ENCODE measurements at regions not wholly inside any gene's neighbourhood (a gene's known extent, or its start where the extent isn't known, plus 50 kb on each side); places are given as distances from the start of the nearest gene placed in this dataset.

DNA sequence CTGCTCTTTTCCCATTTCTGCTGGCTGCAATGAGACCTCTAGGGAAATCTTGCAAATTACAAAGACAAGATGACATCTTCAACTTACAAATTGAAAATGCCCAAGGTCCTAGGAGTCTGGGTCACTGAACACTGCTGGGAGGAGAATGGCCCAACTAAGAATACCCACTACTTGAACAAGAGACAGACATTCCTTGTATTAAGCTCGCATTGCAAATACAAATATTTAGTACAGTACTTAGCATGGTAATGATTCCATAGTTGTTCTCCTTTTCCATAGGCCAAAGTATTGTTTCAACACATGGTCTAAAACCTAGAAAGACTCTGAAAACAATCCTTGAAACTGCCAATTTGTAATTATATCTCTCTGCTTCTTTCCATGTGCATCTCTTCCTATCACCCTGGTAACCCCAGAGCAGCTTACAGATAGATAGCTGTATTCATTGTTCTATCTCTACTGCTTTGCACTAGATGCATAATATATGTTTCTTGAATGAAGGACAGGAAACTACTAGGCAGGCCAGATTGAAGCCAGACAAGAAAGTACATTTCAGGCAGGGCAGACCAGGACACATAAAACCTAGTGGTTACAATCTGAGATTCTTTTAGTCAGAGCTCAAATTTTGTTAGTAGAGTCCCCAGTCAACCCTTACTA lies 1545.7 kb upstream of the TENM4 start:
- no peak for ATAC-seq
- H3K36me3 ChIP-seq (ENCODE audit: control insufficient read depth, insufficient read depth, low read length): no peaks in the 10 kb centered on the region
- H3K27me3 ChIP-seq (ENCODE audit: control insufficient read depth, insufficient read depth, low read length): no peaks in the 10 kb centered on the region
- TF ChIP-seq, protein P1, sequence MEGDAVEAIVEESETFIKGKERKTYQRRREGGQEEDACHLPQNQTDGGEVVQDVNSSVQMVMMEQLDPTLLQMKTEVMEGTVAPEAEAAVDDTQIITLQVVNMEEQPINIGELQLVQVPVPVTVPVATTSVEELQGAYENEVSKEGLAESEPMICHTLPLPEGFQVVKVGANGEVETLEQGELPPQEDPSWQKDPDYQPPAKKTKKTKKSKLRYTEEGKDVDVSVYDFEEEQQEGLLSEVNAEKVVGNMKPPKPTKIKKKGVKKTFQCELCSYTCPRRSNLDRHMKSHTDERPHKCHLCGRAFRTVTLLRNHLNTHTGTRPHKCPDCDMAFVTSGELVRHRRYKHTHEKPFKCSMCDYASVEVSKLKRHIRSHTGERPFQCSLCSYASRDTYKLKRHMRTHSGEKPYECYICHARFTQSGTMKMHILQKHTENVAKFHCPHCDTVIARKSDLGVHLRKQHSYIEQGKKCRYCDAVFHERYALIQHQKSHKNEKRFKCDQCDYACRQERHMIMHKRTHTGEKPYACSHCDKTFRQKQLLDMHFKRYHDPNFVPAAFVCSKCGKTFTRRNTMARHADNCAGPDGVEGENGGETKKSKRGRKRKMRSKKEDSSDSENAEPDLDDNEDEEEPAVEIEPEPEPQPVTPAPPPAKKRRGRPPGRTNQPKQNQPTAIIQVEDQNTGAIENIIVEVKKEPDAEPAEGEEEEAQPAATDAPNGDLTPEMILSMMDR (IDR thresholded peaks at IDR 0.05): no peak
- CTCF ChIA-PET: no interaction called here
- in situ Hi-C loops (cut with HindIII; ENCODE audit: low pct_unique_long_range_greater_than_20kb, low sequenced_read_pairs) (no loop called here), intact Hi-C loops (cut with micrococcal nuclease; ENCODE audit: unreplicated experiment) (no loop called here)
- no peak overlapping the region for H3K4me3 ChIP-seq (ENCODE audit: low read depth in 2 of 2, low read length in 2 of 2)
- DNase-seq (ENCODE audit: low read depth, low spot score): no peak
- no TSS peak for BruUV-seq (replicated peaks)
- H3K27ac ChIP-seq (ENCODE audit: low read length): no peak overlapping the region
- H3K4me1 ChIP-seq (ENCODE audit: control insufficient read depth, insufficient read depth, low read length): no peaks in the 10 kb centered on the region
- POLR2A ChIA-PET: no interaction called here
- no peaks in the 10 kb centered on the region for H3K9me3 ChIP-seq (ENCODE audit: control insufficient read depth, insufficient read depth, low read depth, low read length)

DNA sequence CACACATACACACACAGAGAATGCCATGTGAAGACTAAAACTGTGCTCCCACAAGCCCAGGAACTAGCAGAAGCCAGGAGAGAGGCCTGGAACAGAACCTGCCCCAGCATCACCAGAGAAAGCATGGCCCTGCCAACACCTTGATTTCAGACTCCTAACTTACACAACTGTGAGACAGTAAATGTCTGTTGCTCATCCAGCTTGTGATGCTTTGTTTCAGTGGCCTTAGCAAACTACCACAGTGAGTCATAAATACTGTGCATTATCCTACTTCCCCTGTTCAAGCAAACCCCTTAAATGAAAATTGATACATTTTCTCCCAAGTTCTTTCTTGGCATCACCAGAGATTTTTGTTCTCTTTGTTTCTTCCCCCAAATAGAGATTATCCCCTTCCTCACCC lies 1539.4 kb upstream of the TENM4 start:
- in situ Hi-C loops (cut with HindIII; ENCODE audit: low pct_unique_long_range_greater_than_20kb, low sequenced_read_pairs) (no loop called here), intact Hi-C loops (cut with micrococcal nuclease; ENCODE audit: unreplicated experiment) (no loop called here)
- POLR2A ChIA-PET: no interaction called here
- CTCF ChIA-PET: no interaction called here
- TF ChIP-seq, protein P1 (IDR thresholded peaks at IDR 0.05): no peak
- TF ChIP-seq SIN3A (IDR thresholded peaks at IDR 0.05; ENCODE audit: borderline replicate concordance, insufficient read depth, low read depth, low read length): no peak
- TF ChIP-seq, protein P2, sequence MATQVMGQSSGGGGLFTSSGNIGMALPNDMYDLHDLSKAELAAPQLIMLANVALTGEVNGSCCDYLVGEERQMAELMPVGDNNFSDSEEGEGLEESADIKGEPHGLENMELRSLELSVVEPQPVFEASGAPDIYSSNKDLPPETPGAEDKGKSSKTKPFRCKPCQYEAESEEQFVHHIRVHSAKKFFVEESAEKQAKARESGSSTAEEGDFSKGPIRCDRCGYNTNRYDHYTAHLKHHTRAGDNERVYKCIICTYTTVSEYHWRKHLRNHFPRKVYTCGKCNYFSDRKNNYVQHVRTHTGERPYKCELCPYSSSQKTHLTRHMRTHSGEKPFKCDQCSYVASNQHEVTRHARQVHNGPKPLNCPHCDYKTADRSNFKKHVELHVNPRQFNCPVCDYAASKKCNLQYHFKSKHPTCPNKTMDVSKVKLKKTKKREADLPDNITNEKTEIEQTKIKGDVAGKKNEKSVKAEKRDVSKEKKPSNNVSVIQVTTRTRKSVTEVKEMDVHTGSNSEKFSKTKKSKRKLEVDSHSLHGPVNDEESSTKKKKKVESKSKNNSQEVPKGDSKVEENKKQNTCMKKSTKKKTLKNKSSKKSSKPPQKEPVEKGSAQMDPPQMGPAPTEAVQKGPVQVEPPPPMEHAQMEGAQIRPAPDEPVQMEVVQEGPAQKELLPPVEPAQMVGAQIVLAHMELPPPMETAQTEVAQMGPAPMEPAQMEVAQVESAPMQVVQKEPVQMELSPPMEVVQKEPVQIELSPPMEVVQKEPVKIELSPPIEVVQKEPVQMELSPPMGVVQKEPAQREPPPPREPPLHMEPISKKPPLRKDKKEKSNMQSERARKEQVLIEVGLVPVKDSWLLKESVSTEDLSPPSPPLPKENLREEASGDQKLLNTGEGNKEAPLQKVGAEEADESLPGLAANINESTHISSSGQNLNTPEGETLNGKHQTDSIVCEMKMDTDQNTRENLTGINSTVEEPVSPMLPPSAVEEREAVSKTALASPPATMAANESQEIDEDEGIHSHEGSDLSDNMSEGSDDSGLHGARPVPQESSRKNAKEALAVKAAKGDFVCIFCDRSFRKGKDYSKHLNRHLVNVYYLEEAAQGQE (IDR thresholded peaks at IDR 0.05; ENCODE audit: insufficient read depth in 1 of 2, low read depth in 2 of 2, low read length in 1 of 2): no peak
- no peak for TF ChIP-seq POLR2AphosphoS5 (IDR thresholded peaks at IDR 0.05; ENCODE audit: low read depth, low read length)
- no peak for TF ChIP-seq TCF7L2 (IDR thresholded peaks at IDR 0.05; ENCODE audit: low read depth, low read length)
- Histone ChIP-seq H3K4me3 (ENCODE audit: low read depth in 2 of 2, low read length in 2 of 2) (no peak overlapping the region), H3K4me1 (ENCODE audit: control insufficient read depth, insufficient read depth, low read length) (no peaks in the 10 kb centered on the region), H3K27ac (ENCODE audit: low read length) (no peak overlapping the region), H3K27me3 (ENCODE audit: control insufficient read depth, insufficient read depth, low read length) (no peaks in the 10 kb centered on the region), H3K36me3 (ENCODE audit: control insufficient read depth, insufficient read depth, low read length) (no peaks in the 10 kb centered on the region), H3K9me3 (ENCODE audit: control insufficient read depth, insufficient read depth, low read depth, low read length) (no peaks in the 10 kb centered on the region)
- BruUV-seq (replicated peaks): no TSS peak
- ATAC-seq: no peak
- DNase-seq (ENCODE audit: low read depth, low spot score): no peak

All from Panc1 (cell line).